Motor neuron (in vitro differentiated cells): ENCODE measurements at regions not wholly inside any gene's neighbourhood (a gene's known extent, or its start where the extent isn't known, plus 50 kb on each side); places are given as distances from the start of the nearest gene placed in this dataset.

Source experiments
- ATAC-seq, 8 experiments: fragments of 200-7000 bp; cut with Tn5 transposase; replicated peaks in 6 of 8; 2 replicates each; pipeline ENCODE4 v1.8.0; 2021; ENCODE audit warnings: mild to moderate bottlenecking in 8 of 8, moderate library complexity in 8 of 8
- H3K27ac ChIP-seq, 2 donors: fragments of 250-450 bp; sonication (Bioruptor Pico); 2 replicates each; pipeline ENCODE4 v1.9.0; 2021; ENCODE audit warnings: antibody characterized with exemption in 2 of 2, mild to moderate bottlenecking in 2 of 2, moderate library complexity in 1 of 2
- H3K4me1 ChIP-seq, 2 donors: fragments of 250-450 bp; sonication (Bioruptor Pico); replicated peaks in 1 of 2; 2 replicates each; pipeline ENCODE4 v1.6.1; 2021; ENCODE audit warnings: antibody characterized with exemption in 2 of 2, mild to moderate bottlenecking in 2 of 2, moderate library complexity in 1 of 2
- H3K4me3 ChIP-seq, 5 donors: fragments of 250-450 bp; sonication (Bioruptor Pico); 2 replicates each; pipeline ENCODE4 v1.9.0; 2021; ENCODE audit warnings: antibody characterized with exemption in 5 of 5, mild to moderate bottlenecking in 5 of 5, moderate library complexity in 4 of 5
- WGBS, 10 experiments: fragments of 450-650 bp; shearing (Covaris generic); methylation state at CpG; one replicate each; pipeline ENCODE4 v1.0.0; 2022; 5-methylcytosine and 5-hydroxymethylcytosine counted together
- in situ Hi-C, 9 experiments: fragments of 400-800 bp; cut with MboI; loops; one replicate each; pipeline ENCODE4 v1.15.0; 2021; ENCODE audit warnings: low sequenced_read_pairs in 9 of 9, low pct_unique_long_range_greater_than_20kb in 2 of 9; ENCODE audit not compliant: unreplicated experiment in 9 of 9

GRCh38 chr4:11618666-11619282, 190.1 kb upstream of the HS3ST1 start:
- Histone ChIP-seq H3K4me1 (no peaks in the 10 kb centered on the region), H3K4me3 (no peak overlapping the region), H3K27ac (no peak overlapping the region)
- no peak for ATAC-seq
- WGBS, 10 experiments: 0 to 92% (median 38%) methylated on average over 1 to 2 of the region's 2 CpGs; no CpG with 5 or more reads in 1 of the 10 experiments
- in situ Hi-C loops: no loop called here

GRCh38 chr4:11616856-11617255, 188.2 kb upstream of the HS3ST1 start:
- in situ Hi-C loops: no loop called here
- Histone ChIP-seq H3K27ac (no peak overlapping the region), H3K4me1 (no peaks in the 10 kb centered on the region), H3K4me3 (no peak overlapping the region)
- ATAC-seq: no peak
- 0 to 100% (median 80%) methylated on average over 1 to 4 of the region's 4 CpGs; no CpG with 5 or more reads in 5 of the 10 experiments for WGBS, 10 experiments

- Histone ChIP-seq H3K27ac (no peak overlapping the region), H3K4me3 (no peak overlapping the region), H3K4me1 (no peaks in the 10 kb centered on the region)
- peak in 3 of 8 experiments; percentile 66 to 89 (median 78) for ATAC-seq
- WGBS, 10 experiments: 0 to 94% (median 82%) methylated on average over 2 to 7 of the region's 7 CpGs
- in situ Hi-C loops: no loop called here
Observed at GRCh38 chr4:11615601-11616000, 186.9 kb upstream of the HS3ST1 start.

GRCh38 chr4:11614426-11614825, 185.7 kb upstream of the HS3ST1 start:
- H3K4me1 ChIP-seq: no peaks in the 10 kb centered on the region
- H3K4me3 ChIP-seq: no peak overlapping the region
- ATAC-seq: no peak
- 26 to 96% (median 92%) methylated on average over 2 to 5 of the region's 5 CpGs; no CpG with 5 or more reads in 3 of the 10 experiments for WGBS, 10 experiments
- in situ Hi-C loops: no loop called here
- H3K27ac ChIP-seq: no peak overlapping the region

- no peak overlapping the region for H3K4me3 ChIP-seq
- ATAC-seq: peak in 1 of 8 experiments; percentile 93
- H3K27ac ChIP-seq: no peak overlapping the region
- in situ Hi-C loops: no loop called here
- no peaks in the 10 kb centered on the region for H3K4me1 ChIP-seq
Observed at GRCh38 chr4:11611868-11612267, 183.2 kb upstream of the HS3ST1 start.

GRCh38 chr4:11609751-11610150, 181.1 kb upstream of the HS3ST1 start:
- no peak overlapping the region for H3K4me3 ChIP-seq
- H3K4me1 ChIP-seq: peaks cover 6 to 11% of the 10 kb centered on the region in 2 donors
- no peak overlapping the region for H3K27ac ChIP-seq
- ATAC-seq: no peak
- in situ Hi-C loops: no loop called here
- whole genome bisulfite sequencing, 10 experiments: 20 to 100% (median 83%) methylated on average over 1 to 2 of the region's 2 CpGs; no CpG with 5 or more reads in 1 of the 10 experiments

GRCh38 chr4:11608992-11609391, 180.3 kb upstream of the HS3ST1 start:
- no peak overlapping the region for H3K4me3 ChIP-seq
- peaks cover 6 to 11% of the 10 kb centered on the region in 2 donors for H3K4me1 ChIP-seq
- no peak overlapping the region for H3K27ac ChIP-seq
- ATAC-seq: no peak
- in situ Hi-C loops: no loop called here

GRCh38 chr4:11606078-11606477, 177.4 kb upstream of the HS3ST1 start:
- 0 to 57% (median 25%) methylated on average over 1 of the region's 1 CpG; no CpG with 5 or more reads in 4 of the 10 experiments for WGBS, 10 experiments
- in situ Hi-C loops: no loop called here
- H3K27ac ChIP-seq: peak overlapping the region in 1 of 2 donors; percentile 27
- no peak overlapping the region for H3K4me3 ChIP-seq
- H3K4me1 ChIP-seq: peaks cover 6 to 11% of the 10 kb centered on the region in 2 donors
- ATAC-seq: no peak

GRCh38 chr4:11605597-11605996, 176.9 kb upstream of the HS3ST1 start:
- ATAC-seq: peak in 5 of 8 experiments; percentile 75 to 82 (median 79)
- WGBS, 10 experiments: 0 to 83% (median 39%) methylated on average over 1 of the region's 1 CpG; no CpG with 5 or more reads in 4 of the 10 experiments
- Histone ChIP-seq H3K27ac (no peak overlapping the region), H3K4me1 (peaks cover 6 to 11% of the 10 kb centered on the region in 2 donors), H3K4me3 (no peak overlapping the region)
- in situ Hi-C loops: no loop called here

GRCh38 chr4:11604821-11605220, 176.1 kb upstream of the HS3ST1 start:
- WGBS, 10 experiments: 18 to 94% (median 80%) methylated on average over 1 to 3 of the region's 3 CpGs
- in situ Hi-C loops: no loop called here

GRCh38 chr4:11603591-11604194, 175.0 kb upstream of the HS3ST1 start:
- Histone ChIP-seq H3K4me3 (no peak overlapping the region), H3K4me1 (peaks cover 6 to 11% of the 10 kb centered on the region in 2 donors), H3K27ac (no peak overlapping the region)
- ATAC-seq: peak in 3 of 8 experiments; percentile 58 to 85 (median 72)
- WGBS, 10 experiments: 0 to 90% (median 53%) methylated on average over 1 to 6 of the region's 6 CpGs
- in situ Hi-C loops: no loop called here

More at GRCh38 chr4:11604821-11605220, 176.1 kb upstream of the HS3ST1 start:
- Histone ChIP-seq H3K4me1 (peaks cover 6 to 11% of the 10 kb centered on the region in 2 donors), H3K27ac (no peak overlapping the region), H3K4me3 (no peak overlapping the region)
- no peak for ATAC-seq

GRCh38 chr4:11602606-11603340, 174.1 kb upstream of the HS3ST1 start:
- H3K4me3 ChIP-seq: no peak overlapping the region
- ATAC-seq: no peak
- in situ Hi-C loops: no loop called here
- WGBS, 10 experiments: 17 to 89% (median 64%) methylated on average over 1 to 7 of the region's 7 CpGs
- peaks cover 6 to 11% of the 10 kb centered on the region in 2 donors for H3K4me1 ChIP-seq
- H3K27ac ChIP-seq: no peak overlapping the region

- no peak for ATAC-seq
- H3K27ac ChIP-seq: no peak overlapping the region
- no peak overlapping the region for H3K4me3 ChIP-seq
- in situ Hi-C loops: no loop called here
- WGBS, 10 experiments: 0 to 40% (median 0%) methylated on average over 1 of the region's 1 CpG; no CpG with 5 or more reads in 1 of the 10 experiments
- no peaks in the 10 kb centered on the region for H3K4me1 ChIP-seq
Observed at GRCh38 chr4:11599064-11599463, 170.4 kb upstream of the HS3ST1 start.
